ENCODE measurements at regions not wholly inside any gene's neighbourhood (a gene's known extent, or its start where the extent isn't known, plus 50 kb on each side); places are given as distances from the start of the nearest gene placed in this dataset.

DNA sequence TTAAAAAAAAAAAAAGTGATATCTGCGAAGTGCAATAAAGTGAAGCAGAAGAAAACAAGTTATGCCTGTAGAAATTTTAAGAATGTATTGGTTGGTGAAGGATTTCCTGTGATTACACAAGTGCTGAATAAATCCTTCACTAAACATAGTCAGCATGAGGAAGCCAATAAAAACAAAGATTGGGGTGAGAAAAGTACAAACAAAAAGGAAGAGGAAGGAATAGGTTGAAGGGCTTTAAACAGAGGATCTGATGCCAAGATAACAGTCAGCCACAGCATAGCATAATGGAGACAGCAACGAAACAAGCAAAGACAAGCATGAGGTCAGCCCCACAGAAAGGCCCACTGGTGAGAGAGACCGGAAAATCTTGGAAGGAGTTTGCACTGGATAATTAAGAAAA is 372.2 kb downstream of the ADAM29 start:
- TF ChIP-seq, protein P1, sequence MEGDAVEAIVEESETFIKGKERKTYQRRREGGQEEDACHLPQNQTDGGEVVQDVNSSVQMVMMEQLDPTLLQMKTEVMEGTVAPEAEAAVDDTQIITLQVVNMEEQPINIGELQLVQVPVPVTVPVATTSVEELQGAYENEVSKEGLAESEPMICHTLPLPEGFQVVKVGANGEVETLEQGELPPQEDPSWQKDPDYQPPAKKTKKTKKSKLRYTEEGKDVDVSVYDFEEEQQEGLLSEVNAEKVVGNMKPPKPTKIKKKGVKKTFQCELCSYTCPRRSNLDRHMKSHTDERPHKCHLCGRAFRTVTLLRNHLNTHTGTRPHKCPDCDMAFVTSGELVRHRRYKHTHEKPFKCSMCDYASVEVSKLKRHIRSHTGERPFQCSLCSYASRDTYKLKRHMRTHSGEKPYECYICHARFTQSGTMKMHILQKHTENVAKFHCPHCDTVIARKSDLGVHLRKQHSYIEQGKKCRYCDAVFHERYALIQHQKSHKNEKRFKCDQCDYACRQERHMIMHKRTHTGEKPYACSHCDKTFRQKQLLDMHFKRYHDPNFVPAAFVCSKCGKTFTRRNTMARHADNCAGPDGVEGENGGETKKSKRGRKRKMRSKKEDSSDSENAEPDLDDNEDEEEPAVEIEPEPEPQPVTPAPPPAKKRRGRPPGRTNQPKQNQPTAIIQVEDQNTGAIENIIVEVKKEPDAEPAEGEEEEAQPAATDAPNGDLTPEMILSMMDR (IDR thresholded peaks at IDR 0.05 in 2 of 3, conservative IDR thresholded peaks at IDR 0.05 in 1 of 3; ENCODE audit: insufficient read depth in 2 of 3, low read depth in 1 of 3, low read length in 3 of 3), result no peak
- no peak for TF ChIP-seq ZFPM2 (CRISPR knock-in tag; IDR thresholded peaks at IDR 0.05)
- no peak for TF ChIP-seq BRD9 (IDR thresholded peaks at IDR 0.05; ENCODE audit: low read depth, partially characterized antibody)
- TF ChIP-seq, protein P2, sequence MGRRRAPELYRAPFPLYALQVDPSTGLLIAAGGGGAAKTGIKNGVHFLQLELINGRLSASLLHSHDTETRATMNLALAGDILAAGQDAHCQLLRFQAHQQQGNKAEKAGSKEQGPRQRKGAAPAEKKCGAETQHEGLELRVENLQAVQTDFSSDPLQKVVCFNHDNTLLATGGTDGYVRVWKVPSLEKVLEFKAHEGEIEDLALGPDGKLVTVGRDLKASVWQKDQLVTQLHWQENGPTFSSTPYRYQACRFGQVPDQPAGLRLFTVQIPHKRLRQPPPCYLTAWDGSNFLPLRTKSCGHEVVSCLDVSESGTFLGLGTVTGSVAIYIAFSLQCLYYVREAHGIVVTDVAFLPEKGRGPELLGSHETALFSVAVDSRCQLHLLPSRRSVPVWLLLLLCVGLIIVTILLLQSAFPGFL (CRISPR knock-in tag; IDR thresholded peaks at IDR 0.05), result no peak
- TF ChIP-seq TCF7 (IDR thresholded peaks at IDR 0.05; ENCODE audit: borderline replicate concordance), result no peak
- no peak for TF ChIP-seq SP1 (CRISPR knock-in tag; IDR thresholded peaks at IDR 0.05)
- TF ChIP-seq XRCC5 (IDR thresholded peaks at IDR 0.05; ENCODE audit: low read depth, low read length), result no peak
- no peak for TF ChIP-seq FIP1L1 (IDR thresholded peaks at IDR 0.05; ENCODE audit: low read depth, low read length, poor library complexity, severe bottlenecking)
- TF ChIP-seq, protein P3, sequence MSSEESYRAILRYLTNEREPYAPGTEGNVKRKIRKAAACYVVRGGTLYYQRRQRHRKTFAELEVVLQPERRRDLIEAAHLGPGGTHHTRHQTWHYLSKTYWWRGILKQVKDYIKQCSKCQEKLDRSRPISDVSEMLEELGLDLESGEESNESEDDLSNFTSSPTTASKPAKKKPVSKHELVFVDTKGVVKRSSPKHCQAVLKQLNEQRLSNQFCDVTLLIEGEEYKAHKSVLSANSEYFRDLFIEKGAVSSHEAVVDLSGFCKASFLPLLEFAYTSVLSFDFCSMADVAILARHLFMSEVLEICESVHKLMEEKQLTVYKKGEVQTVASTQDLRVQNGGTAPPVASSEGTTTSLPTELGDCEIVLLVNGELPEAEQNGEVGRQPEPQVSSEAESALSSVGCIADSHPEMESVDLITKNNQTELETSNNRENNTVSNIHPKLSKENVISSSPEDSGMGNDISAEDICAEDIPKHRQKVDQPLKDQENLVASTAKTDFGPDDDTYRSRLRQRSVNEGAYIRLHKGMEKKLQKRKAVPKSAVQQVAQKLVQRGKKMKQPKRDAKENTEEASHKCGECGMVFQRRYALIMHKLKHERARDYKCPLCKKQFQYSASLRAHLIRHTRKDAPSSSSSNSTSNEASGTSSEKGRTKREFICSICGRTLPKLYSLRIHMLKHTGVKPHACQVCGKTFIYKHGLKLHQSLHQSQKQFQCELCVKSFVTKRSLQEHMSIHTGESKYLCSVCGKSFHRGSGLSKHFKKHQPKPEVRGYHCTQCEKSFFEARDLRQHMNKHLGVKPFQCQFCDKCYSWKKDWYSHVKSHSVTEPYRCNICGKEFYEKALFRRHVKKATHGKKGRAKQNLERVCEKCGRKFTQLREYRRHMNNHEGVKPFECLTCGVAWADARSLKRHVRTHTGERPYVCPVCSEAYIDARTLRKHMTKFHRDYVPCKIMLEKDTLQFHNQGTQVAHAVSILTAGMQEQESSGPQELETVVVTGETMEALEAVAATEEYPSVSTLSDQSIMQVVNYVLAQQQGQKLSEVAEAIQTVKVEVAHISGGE (CRISPR knock-in tag; IDR thresholded peaks at IDR 0.05), result no peak

Measured in K562 (cell line).